ENCODE measurements at regions not wholly inside any gene's neighbourhood (a gene's known extent, or its start where the extent isn't known, plus 50 kb on each side); places are given as distances from the start of the nearest gene placed in this dataset.

GRCh38 chr2:150997702-150998440, 263.8 kb downstream of the RBM43 start:
- TF ChIP-seq CTCF (conservative IDR thresholded peaks at IDR 0.05): no peak
- no peak for TF ChIP-seq ZFX (IDR thresholded peaks at IDR 0.05)
